Osteoblast (primary cell): ENCODE measurements at regions not wholly inside any gene's neighbourhood (a gene's known extent, or its start where the extent isn't known, plus 50 kb on each side); places are given as distances from the start of the nearest gene placed in this dataset.

ENCODE experiments used
- DNase-seq: peaks from one replicate; pipeline ENCODE4 v3.0.0; 2011; ENCODE audit warnings: low spot score, mixed read lengths; ENCODE audit not compliant: insufficient read length; ENCODE audit errors: missing footprints
- H2AFZ ChIP-seq: 2 replicates; pipeline ENCODE4 v1.6.0; 2011; ENCODE audit warnings: mild to moderate bottlenecking, low read length
- H3K27ac ChIP-seq: 2 replicates; pipeline ENCODE4 v1.5.1; 2011; ENCODE audit warnings: mild to moderate bottlenecking, low read depth, low read length, moderate library complexity
- H3K27me3 ChIP-seq: 2 replicates; pipeline ENCODE4 v1.6.0; 2012; ENCODE audit warnings: mild to moderate bottlenecking, control low read depth, inconsistent platforms, low read length, moderate library complexity; ENCODE audit not compliant: insufficient read depth
- H3K36me3 ChIP-seq: 2 replicates; pipeline ENCODE4 v1.5.1; 2011; ENCODE audit warnings: mild to moderate bottlenecking, low read length, control low read depth, moderate library complexity; ENCODE audit not compliant: insufficient read depth
- H3K4me1 ChIP-seq: 2 replicates; pipeline ENCODE4 v1.5.1; 2011; ENCODE audit warnings: mild to moderate bottlenecking, low read length, control low read depth, moderate library complexity; ENCODE audit not compliant: insufficient read depth
- H3K4me2 ChIP-seq: 2 replicates; pipeline ENCODE4 v1.6.0; 2011; ENCODE audit warnings: mild to moderate bottlenecking, low read length; ENCODE audit not compliant: insufficient read depth
- H3K4me3 ChIP-seq: fragments of 200-600 bp; sonication (generic); 3 replicates; pipeline ENCODE4 v1.5.1; 2012; ENCODE audit warnings: mild to moderate bottlenecking, low read length, inconsistent platforms; ENCODE audit not compliant: insufficient read depth
- H3K79me2 ChIP-seq: 2 replicates; pipeline ENCODE4 v1.6.0; 2012; ENCODE audit warnings: mild to moderate bottlenecking, low read length, control low read depth, inconsistent platforms; ENCODE audit not compliant: insufficient read depth
- H3K9me3 ChIP-seq: 2 replicates; pipeline ENCODE4 v1.5.1; 2011; ENCODE audit warnings: low read depth, low read length, control low read depth
- H4K20me1 ChIP-seq: 2 replicates; pipeline ENCODE4 v1.6.0; 2012; ENCODE audit warnings: mild to moderate bottlenecking, low read length, control low read depth; ENCODE audit not compliant: insufficient read depth
- TF ChIP-seq, protein P1 (sequence below): IDR thresholded peaks from 2 replicates; pipeline ENCODE4 v1.5.1; 2011; ENCODE audit warnings: mild to moderate bottlenecking, low read depth, low read length, moderate library complexity; ENCODE audit errors: extremely low read depth

DNA sequence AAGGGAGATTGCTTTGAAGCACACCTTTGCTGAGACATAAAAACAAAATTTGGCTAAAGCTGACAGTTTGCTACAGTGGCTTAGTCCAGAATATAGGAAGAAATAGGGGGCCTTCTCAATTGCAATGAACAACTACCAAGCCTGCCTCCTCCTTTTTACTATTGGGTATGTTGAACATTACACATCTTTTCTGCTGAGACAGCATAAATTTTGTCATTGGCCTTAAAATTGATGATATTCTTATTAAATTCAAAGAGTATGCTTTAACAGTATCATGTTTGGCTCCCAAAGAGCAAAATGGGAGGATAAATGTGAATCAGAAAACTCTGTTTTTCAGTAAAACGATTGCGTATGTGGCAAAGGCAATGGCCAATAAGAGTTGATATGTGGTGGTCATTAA lies 721.9 kb upstream of the IGFBP7 start:
- DNase-seq, result no peak
- Histone ChIP-seq H3K4me3 (no peak overlapping the region), H3K79me2 (no peaks in the 10 kb centered on the region), H2AFZ (no peak overlapping the region), H3K9me3 (peaks cover 2% of the 10 kb centered on the region), H4K20me1 (no peaks in the 10 kb centered on the region), H3K27ac (no peak overlapping the region), H3K36me3 (no peaks in the 10 kb centered on the region), H3K4me1 (no peaks in the 10 kb centered on the region), H3K4me2 (no peak overlapping the region), H3K27me3 (no peaks in the 10 kb centered on the region)
- TF ChIP-seq, protein P1, sequence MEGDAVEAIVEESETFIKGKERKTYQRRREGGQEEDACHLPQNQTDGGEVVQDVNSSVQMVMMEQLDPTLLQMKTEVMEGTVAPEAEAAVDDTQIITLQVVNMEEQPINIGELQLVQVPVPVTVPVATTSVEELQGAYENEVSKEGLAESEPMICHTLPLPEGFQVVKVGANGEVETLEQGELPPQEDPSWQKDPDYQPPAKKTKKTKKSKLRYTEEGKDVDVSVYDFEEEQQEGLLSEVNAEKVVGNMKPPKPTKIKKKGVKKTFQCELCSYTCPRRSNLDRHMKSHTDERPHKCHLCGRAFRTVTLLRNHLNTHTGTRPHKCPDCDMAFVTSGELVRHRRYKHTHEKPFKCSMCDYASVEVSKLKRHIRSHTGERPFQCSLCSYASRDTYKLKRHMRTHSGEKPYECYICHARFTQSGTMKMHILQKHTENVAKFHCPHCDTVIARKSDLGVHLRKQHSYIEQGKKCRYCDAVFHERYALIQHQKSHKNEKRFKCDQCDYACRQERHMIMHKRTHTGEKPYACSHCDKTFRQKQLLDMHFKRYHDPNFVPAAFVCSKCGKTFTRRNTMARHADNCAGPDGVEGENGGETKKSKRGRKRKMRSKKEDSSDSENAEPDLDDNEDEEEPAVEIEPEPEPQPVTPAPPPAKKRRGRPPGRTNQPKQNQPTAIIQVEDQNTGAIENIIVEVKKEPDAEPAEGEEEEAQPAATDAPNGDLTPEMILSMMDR, result no peak

DNA sequence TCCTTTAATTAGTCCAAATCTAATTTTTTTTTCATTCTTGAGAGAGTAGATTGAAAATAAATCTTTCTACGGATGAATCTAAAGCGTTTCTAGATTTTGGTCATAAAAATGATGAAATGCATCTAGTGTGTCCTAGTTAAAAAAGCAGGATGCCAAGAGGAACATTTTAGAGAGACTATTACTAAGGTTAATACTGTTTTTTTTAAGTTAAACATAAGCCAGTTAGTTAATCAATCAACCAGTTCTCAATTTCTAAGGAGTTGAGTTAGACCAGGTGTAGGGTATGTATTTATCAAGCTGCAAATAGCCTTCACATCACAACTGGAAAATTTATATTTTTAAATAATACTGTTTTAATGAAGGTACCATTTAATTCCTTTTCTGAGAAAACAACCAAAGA lies 679.5 kb upstream of the IGFBP7 start:
- H3K4me2 ChIP-seq, result no peak overlapping the region
- no peak for DNase-seq
- H2AFZ ChIP-seq, result no peak overlapping the region

DNA sequence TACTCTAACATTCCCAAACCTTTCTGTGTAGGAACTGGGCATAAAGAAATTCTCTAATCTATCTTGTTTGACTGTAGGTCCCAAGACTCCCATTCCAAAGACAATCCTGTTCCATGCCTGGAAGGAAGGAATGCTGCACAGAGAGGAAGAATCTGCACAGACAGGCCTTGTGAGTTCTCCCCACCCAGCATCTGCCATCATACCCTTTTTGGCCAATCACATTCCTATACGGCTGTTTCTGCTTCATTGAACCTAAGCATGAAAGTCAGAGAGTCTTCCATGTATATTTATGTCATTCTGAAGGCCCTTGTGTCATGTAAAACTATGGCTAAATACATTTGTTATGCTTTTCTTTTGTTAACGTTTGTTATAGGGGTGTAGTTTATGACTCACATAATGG lies 667.7 kb upstream of the IGFBP7 start:
- Histone ChIP-seq H3K4me1 (no peaks in the 10 kb centered on the region), H2AFZ (no peak overlapping the region), H3K79me2 (no peaks in the 10 kb centered on the region), H4K20me1 (no peaks in the 10 kb centered on the region), H3K27ac (no peak overlapping the region), H3K4me2 (no peak overlapping the region), H3K9me3 (peaks cover 2% of the 10 kb centered on the region), H3K27me3 (no peaks in the 10 kb centered on the region), H3K4me3 (no peak overlapping the region), H3K36me3 (no peaks in the 10 kb centered on the region)
- TF ChIP-seq, protein P1, result no peak
- DNase-seq, result no peak

More for the DNA sequence above, 679.5 kb upstream of the IGFBP7 start:
- Histone ChIP-seq H4K20me1 (no peaks in the 10 kb centered on the region), H3K27ac (no peak overlapping the region), H3K4me3 (no peak overlapping the region), H3K9me3 (peaks cover 1% of the 10 kb centered on the region), H3K27me3 (no peaks in the 10 kb centered on the region), H3K79me2 (no peaks in the 10 kb centered on the region), H3K36me3 (no peaks in the 10 kb centered on the region), H3K4me1 (no peaks in the 10 kb centered on the region)
- TF ChIP-seq, protein P1, result no peak

DNA sequence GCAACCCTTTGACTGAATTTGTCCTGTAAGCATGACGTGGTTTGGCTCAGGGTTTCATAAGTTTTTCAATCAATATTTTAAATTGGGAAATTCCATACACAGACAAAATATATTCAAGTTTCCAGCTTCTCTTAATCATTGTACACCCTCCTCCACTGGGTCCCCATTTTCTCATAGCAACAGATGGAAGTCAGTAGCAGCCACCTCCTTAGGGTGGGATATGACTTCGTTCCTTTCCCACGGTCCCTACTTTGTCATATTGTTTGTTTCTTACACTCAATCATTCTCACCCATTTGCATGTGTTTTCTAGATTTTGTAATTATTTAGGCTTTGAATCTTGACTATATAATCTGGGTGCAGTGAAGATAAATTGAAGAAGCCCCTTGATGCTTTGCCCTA lies 664.5 kb upstream of the IGFBP7 start:
- Histone ChIP-seq H3K27ac (no peak overlapping the region), H3K4me1 (no peaks in the 10 kb centered on the region), H3K9me3 (no peaks in the 10 kb centered on the region), H3K27me3 (no peaks in the 10 kb centered on the region), H3K4me2 (no peak overlapping the region), H2AFZ (no peak overlapping the region), H3K79me2 (no peaks in the 10 kb centered on the region), H3K36me3 (no peaks in the 10 kb centered on the region), H3K4me3 (no peak overlapping the region), H4K20me1 (no peaks in the 10 kb centered on the region)
- TF ChIP-seq, protein P1, result no peak
- DNase-seq, result no peak
